ENCODE measurements at regions not wholly inside any gene's neighbourhood (a gene's known extent, or its start where the extent isn't known, plus 50 kb on each side); places are given as distances from the start of the nearest gene placed in this dataset.
"Not testable (repeated sequence)": the region's sequence is repeated elsewhere in the genome, so short reads cannot be mapped to it uniquely, and the experiment has no call there.

- no peak for DNase-seq
These were observed 306.3 kb upstream of the PPARGC1A start for GRCh38 chr4:24195991-24196736.

- no peak for DNase-seq
These were observed 302.3 kb upstream of the PPARGC1A start for GRCh38 chr4:24192018-24192641.

GRCh38 chr4:24190761-24191695 lies 301.2 kb upstream of the PPARGC1A start:
- no peak for DNase-seq

- no peak for DNase-seq
These were observed 298.6 kb upstream of the PPARGC1A start for GRCh38 chr4:24188459-24188858.

- no peak for DNase-seq
These were observed 296.6 kb upstream of the PPARGC1A start for GRCh38 chr4:24186466-24186865.

- no peak for DNase-seq
These were observed 291.2 kb upstream of the PPARGC1A start for GRCh38 chr4:24181005-24181404.

- DNase-seq: no peak
These were observed 290.7 kb upstream of the PPARGC1A start for GRCh38 chr4:24180586-24180985.

- no peak for DNase-seq
These were observed 289.5 kb upstream of the PPARGC1A start for GRCh38 chr4:24179201-24179840.

GRCh38 chr4:24177443-24177842 lies 287.6 kb upstream of the PPARGC1A start:
- DNase-seq: not testable (repeated sequence)

- no peak for DNase-seq
These were observed 285.9 kb upstream of the PPARGC1A start for GRCh38 chr4:24175707-24176106.

- DNase-seq: no peak
These were observed 284.8 kb upstream of the PPARGC1A start for GRCh38 chr4:24174602-24175001.

- no peak for DNase-seq
These were observed 282.6 kb upstream of the PPARGC1A start for GRCh38 chr4:24172406-24172805.

GRCh38 chr4:24169956-24170355 lies 280.1 kb upstream of the PPARGC1A start:
- no peak for DNase-seq

- DNase-seq: no peak
These were observed 278.8 kb upstream of the PPARGC1A start for GRCh38 chr4:24168658-24169057.

GRCh38 chr4:24166501-24166900 lies 276.7 kb upstream of the PPARGC1A start:
- no peak for DNase-seq

- DNase-seq: no peak
These were observed 274.9 kb upstream of the PPARGC1A start for GRCh38 chr4:24164797-24165196.

GRCh38 chr4:24164054-24164693 lies 274.3 kb upstream of the PPARGC1A start:
- no peak for DNase-seq

GRCh38 chr4:24163314-24163713 lies 273.5 kb upstream of the PPARGC1A start:
- DNase-seq: no peak

GRCh38 chr4:24160358-24160757 lies 270.5 kb upstream of the PPARGC1A start:
- no peak for DNase-seq

GRCh38 chr4:24158031-24158430 lies 268.2 kb upstream of the PPARGC1A start:
- no peak for DNase-seq

GRCh38 chr4:24150034-24150433 lies 260.2 kb upstream of the PPARGC1A start:
- no peak for DNase-seq

- DNase-seq: no peak
These were observed 256.3 kb upstream of the PPARGC1A start for GRCh38 chr4:24146127-24146526.
